ENCODE measurements at regions not wholly inside any gene's neighbourhood (a gene's known extent, or its start where the extent isn't known, plus 50 kb on each side); places are given as distances from the start of the nearest gene placed in this dataset.
"Not testable (repeated sequence)": the region's sequence is repeated elsewhere in the genome, so short reads cannot be mapped to it uniquely, and the experiment has no call there.

DNA sequence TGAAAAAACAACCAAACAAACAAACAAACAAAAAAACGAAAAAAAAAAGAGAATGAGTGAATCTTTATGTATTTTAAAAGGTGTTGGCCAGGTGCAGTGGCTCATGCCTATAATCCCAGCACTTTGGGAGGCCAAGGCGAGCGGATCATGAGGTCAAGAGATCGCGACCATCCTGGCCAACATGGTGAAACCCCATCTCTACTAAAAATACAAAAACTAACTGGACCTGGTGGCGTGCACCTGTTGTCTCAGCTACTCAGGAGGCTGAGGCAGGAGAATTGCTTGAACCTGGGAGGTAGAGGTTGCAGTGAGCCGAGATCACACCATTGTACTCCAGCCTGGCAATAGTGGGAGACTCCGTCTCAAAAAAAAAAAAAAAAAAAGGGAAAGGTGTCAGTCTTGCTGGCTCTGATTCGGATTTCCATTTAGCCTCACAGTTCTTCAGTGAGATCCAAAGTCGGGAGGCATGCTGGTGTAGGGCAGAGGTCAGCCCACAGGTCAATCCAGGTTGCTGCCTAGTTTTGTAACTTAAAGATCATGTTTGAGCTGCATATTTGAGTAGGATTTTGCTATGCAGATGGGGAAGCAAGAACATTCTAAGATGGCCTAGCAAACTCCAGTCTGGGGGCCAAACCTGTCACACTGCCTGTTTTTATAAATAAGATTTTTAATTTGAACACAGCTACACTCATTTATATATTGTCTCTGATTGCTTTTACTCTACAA is 179.6 kb upstream of the ZNF217 start:
- H3K4me1 ChIP-seq (replicated peaks in 1 of 2); in situ Hi-C loops (cut with MboI; ENCODE audit: low pct_unique_long_range_greater_than_20kb in 2 of 9, low sequenced_read_pairs in 9 of 9, unreplicated experiment in 9 of 9); H3K4me3 ChIP-seq; ATAC-seq (replicated peaks in 6 of 8); H3K27ac ChIP-seq: not testable (repeated sequence)
- WGBS, 10 experiments: 11 to 100% (median 61%) methylated on average over 1 to 8 of the region's 10 CpGs; no CpG with 5 or more reads in 1 of the 10 experiments

GRCh38 chr20:53769041-53769440 is 175.4 kb upstream of the ZNF217 start:
- Histone ChIP-seq H3K4me3 (no peak overlapping the region), H3K4me1 (replicated peaks in 1 of 2) (peaks cover 2 to 6% of the 10 kb centered on the region in 2 donors), H3K27ac (no peak overlapping the region)
- in situ Hi-C loops (cut with MboI; ENCODE audit: low pct_unique_long_range_greater_than_20kb in 2 of 9, low sequenced_read_pairs in 9 of 9, unreplicated experiment in 9 of 9): no loop called here
- WGBS, 10 experiments: 73 to 93% (median 80%) methylated on average over 1 to 5 of the region's 5 CpGs; no CpG with 5 or more reads in 3 of the 10 experiments
- ATAC-seq (replicated peaks in 6 of 8): no peak

DNA sequence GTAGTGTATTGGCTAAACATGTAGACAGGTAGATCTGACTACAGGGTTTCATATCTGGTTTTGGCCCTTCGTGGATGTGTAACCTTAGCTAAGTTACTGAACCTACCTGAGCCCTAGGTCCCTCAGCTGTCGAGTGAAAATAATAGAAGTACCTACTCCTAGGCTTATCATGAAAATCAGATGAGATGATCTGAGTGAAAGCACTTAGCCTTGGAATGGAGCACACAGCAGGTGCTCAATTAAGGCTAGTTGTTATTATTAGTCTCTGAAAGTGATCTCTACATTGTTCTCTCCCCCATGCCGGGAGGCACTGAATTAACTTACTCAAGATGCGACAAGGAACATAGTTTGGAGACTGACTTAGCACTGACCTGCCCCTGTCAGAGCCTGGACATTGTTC is 174.7 kb upstream of the ZNF217 start:
- peaks cover 7 to 13% of the 10 kb centered on the region in 2 donors for H3K4me1 ChIP-seq (replicated peaks in 1 of 2)
- H3K4me3 ChIP-seq: no peak overlapping the region
- in situ Hi-C loops (cut with MboI; ENCODE audit: low pct_unique_long_range_greater_than_20kb in 2 of 9, low sequenced_read_pairs in 9 of 9, unreplicated experiment in 9 of 9): no loop called here
- H3K27ac ChIP-seq: no peak overlapping the region
- no peak for ATAC-seq (replicated peaks in 6 of 8)
- WGBS, 10 experiments: 27 to 90% (median 58%) methylated on average over 1 to 4 of the region's 4 CpGs

DNA sequence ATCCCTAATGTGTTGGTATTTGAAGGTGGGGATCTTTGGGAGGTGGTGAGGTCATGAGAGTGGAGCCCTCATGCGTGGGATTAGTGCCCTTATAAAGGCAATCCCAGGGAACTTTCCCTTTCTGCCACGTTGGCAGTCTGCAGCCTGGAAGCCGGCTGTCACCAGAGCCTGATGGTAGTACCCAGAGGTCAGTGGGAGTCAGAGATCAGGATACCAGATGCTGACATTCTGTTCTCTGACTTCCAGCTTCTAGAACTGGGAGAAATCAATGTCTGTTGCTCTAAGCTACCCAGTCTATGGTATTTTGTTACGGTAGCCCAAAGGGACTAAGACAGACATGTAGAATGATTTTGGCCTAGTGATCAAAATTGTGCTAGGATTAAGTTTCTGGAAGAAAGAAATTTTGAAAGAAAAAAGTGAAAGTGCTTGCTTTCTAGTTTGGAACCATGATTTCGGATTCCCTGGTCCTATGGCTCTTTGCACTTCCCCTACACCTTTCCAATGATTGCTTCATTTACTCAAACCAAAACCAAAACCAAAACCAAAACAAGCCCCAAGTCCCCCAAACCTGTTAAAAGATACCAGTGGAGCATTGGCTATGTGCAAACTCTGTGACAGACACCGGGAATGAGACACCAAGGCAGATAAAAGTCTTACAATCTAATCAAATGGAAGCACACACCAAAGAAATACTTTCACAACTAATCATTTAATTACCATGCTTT is 173.7 kb upstream of the ZNF217 start:
- in situ Hi-C loops (cut with MboI; ENCODE audit: low pct_unique_long_range_greater_than_20kb in 2 of 9, low sequenced_read_pairs in 9 of 9, unreplicated experiment in 9 of 9): no loop called here
- ATAC-seq (replicated peaks in 6 of 8): no peak
- peaks cover 12 to 16% of the 10 kb centered on the region in 2 donors for H3K4me1 ChIP-seq (replicated peaks in 1 of 2)

DNA sequence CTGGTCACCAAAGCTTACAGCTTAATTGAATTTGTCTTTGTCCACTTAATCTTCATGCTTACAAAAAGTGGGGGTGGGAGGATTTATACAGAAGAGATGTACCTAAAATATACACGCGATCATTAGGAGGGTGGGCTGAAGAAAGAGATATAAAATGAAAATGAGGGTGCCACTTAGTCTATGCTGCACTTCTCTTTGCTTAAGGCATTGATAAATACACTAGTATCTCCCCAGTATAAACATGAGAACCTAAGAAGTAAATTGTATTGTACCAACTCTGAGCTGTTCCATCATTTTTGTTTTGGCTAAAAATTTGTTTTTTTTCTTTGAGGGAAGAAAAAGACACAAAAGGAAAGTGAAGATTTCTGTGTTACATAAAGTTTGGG is 170.8 kb upstream of the ZNF217 start:
- H3K4me3 ChIP-seq: peak overlapping the region in 2 of 5 donors; percentile 19 to 20
- in situ Hi-C loops (cut with MboI; ENCODE audit: low pct_unique_long_range_greater_than_20kb in 2 of 9, low sequenced_read_pairs in 9 of 9, unreplicated experiment in 9 of 9): no loop called here
- H3K4me1 ChIP-seq (replicated peaks in 1 of 2): peaks cover 12 to 16% of the 10 kb centered on the region in 2 donors
- H3K27ac ChIP-seq: peak overlapping the region; percentile 69 to 71
- 0 to 68% (median 22%) methylated on average over 1 to 2 of the region's 2 CpGs; no CpG with 5 or more reads in 4 of the 10 experiments for WGBS, 10 experiments
- ATAC-seq (replicated peaks in 6 of 8): peak in 4 of 8 experiments; percentile 9 to 45 (median 24)

More for the DNA sequence above, 173.7 kb upstream of the ZNF217 start:
- Histone ChIP-seq H3K27ac (no peak overlapping the region), H3K4me3 (no peak overlapping the region)
- WGBS, 10 experiments: 78 to 100% (median 90%) methylated on average over 1 to 6 of the region's 6 CpGs

DNA sequence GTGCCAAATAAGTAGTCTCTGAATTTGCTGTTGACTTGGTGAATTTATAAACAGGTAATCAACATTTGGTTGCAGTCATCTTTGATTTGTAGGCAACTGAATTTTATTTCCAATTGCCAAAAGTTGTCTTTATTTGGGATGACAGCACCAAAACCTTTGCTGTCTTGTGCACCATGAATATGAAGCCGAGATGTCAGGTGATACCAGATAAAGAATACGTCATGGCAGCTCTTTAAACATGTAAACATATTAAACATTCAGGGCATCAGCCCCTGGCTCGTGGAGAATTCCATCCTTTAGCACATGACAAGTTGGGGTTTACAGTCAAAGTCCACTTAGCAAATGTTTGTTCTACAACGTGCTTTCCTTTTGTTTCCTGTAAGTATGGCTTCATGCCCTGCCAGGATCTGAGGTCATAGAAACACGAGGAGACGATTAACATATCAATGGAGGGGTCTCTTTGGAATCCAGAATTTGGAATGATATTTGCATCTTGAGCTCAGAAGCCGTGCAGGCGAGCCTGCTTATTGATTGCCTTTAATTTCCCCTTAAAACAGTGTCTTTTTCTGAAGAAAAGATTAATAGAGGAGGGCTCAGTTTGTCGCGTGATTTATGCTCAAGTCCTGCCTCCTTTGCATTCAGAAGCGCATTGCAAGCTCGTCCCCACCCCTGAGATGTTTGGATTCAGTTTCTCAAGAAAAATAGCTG is 170.2 kb upstream of the ZNF217 start:
- peak; percentile 88 to 96 (median 91) for ATAC-seq (replicated peaks in 6 of 8)
- Histone ChIP-seq H3K27ac (peak overlapping the region; percentile 69 to 71), H3K4me1 (replicated peaks in 1 of 2) (peaks cover 13 to 16% of the 10 kb centered on the region in 2 donors), H3K4me3 (peak overlapping the region; percentile 2 to 20 (median 11))
- in situ Hi-C loops (cut with MboI; ENCODE audit: low pct_unique_long_range_greater_than_20kb in 2 of 9, low sequenced_read_pairs in 9 of 9, unreplicated experiment in 9 of 9): no loop called here
- 0 to 20% (median 2%) methylated on average over 1 to 11 of the region's 12 CpGs; no CpG with 5 or more reads in 1 of the 10 experiments for WGBS, 10 experiments

DNA sequence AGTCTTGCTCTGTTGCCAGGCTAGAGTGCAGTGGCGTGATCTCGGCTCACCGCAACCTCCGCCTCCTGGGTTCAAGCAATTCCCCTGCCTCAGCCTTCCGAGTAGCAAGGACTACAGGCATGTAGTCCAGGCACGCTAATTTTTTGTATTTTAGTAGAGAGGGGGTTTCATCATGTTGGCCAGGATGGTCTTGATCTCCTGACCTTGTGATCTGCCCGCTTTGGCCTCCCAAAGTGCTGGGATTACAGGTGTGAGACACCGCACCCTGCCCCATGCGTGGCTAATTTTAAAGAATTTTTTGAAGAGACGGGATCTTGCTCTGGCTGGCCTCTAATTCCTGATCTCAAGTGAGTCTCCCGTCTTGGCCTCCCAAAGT is 168.8 kb upstream of the ZNF217 start:
- peaks cover 21 to 25% of the 10 kb centered on the region in 2 donors for H3K4me1 ChIP-seq (replicated peaks in 1 of 2)
- in situ Hi-C loops (cut with MboI; ENCODE audit: low pct_unique_long_range_greater_than_20kb in 2 of 9, low sequenced_read_pairs in 9 of 9, unreplicated experiment in 9 of 9); H3K4me3 ChIP-seq; H3K27ac ChIP-seq; ATAC-seq (replicated peaks in 6 of 8): not testable (repeated sequence)
- 96 to 100% (median 100%) methylated on average over 2 to 10 of the region's 11 CpGs; no CpG with 5 or more reads in 3 of the 10 experiments for WGBS, 10 experiments

DNA sequence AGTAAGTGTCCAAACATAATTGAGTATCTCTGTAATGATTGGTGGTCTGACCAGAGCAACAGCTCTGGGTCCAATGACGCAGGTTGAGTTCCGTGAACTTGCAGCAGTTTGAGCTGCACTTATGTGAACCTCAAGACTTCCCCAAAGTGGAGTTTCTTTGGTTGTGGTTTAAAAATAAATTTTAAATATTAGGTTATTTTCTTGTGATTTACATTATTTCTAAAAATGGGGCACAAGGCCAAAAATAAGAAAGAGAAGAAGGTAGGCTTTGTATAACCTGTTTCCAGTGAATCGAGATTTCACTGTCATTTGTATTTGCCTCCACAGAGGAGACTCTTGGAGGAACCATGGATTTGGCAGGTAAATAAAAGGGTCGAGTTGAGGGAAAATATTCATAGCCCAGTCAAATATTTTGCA is 166.4 kb upstream of the ZNF217 start:
- H3K4me3 ChIP-seq: no peak overlapping the region
- no peak overlapping the region for H3K27ac ChIP-seq
- peaks cover 24 to 26% of the 10 kb centered on the region in 2 donors for H3K4me1 ChIP-seq (replicated peaks in 1 of 2)
- ATAC-seq (replicated peaks in 6 of 8): no peak
- 11 to 100% (median 93%) methylated on average over 1 to 4 of the region's 4 CpGs for WGBS, 10 experiments
- in situ Hi-C loops (cut with MboI; ENCODE audit: low pct_unique_long_range_greater_than_20kb in 2 of 9, low sequenced_read_pairs in 9 of 9, unreplicated experiment in 9 of 9): no loop called here

GRCh38 chr20:53757472-53757913 is 163.9 kb upstream of the ZNF217 start:
- in situ Hi-C loops (cut with MboI; ENCODE audit: low pct_unique_long_range_greater_than_20kb in 2 of 9, low sequenced_read_pairs in 9 of 9, unreplicated experiment in 9 of 9): no loop called here
- WGBS, 10 experiments: 40 to 100% (median 71%) methylated on average over 1 to 10 of the region's 18 CpGs; no CpG with 5 or more reads in 3 of the 10 experiments
- no peak overlapping the region for H3K27ac ChIP-seq
- peak in 2 of 8 experiments; percentile 47 to 54 for ATAC-seq (replicated peaks in 6 of 8)
- no peak overlapping the region for H3K4me3 ChIP-seq
- H3K4me1 ChIP-seq (replicated peaks in 1 of 2): peaks cover 18 to 28% of the 10 kb centered on the region in 2 donors

- ATAC-seq (replicated peaks in 6 of 8): no peak
- H3K27ac ChIP-seq: no peak overlapping the region
- in situ Hi-C loops (cut with MboI; ENCODE audit: low pct_unique_long_range_greater_than_20kb in 2 of 9, low sequenced_read_pairs in 9 of 9, unreplicated experiment in 9 of 9): no loop called here
- H3K4me1 ChIP-seq (replicated peaks in 1 of 2): peaks cover 25 to 44% of the 10 kb centered on the region in 2 donors
- 17 to 100% (median 79%) methylated on average over 1 to 5 of the region's 8 CpGs; no CpG with 5 or more reads in 1 of the 10 experiments for WGBS, 10 experiments
- no peak overlapping the region for H3K4me3 ChIP-seq
Observed at GRCh38 chr20:53755733-53756531, 162.3 kb upstream of the ZNF217 start.

DNA sequence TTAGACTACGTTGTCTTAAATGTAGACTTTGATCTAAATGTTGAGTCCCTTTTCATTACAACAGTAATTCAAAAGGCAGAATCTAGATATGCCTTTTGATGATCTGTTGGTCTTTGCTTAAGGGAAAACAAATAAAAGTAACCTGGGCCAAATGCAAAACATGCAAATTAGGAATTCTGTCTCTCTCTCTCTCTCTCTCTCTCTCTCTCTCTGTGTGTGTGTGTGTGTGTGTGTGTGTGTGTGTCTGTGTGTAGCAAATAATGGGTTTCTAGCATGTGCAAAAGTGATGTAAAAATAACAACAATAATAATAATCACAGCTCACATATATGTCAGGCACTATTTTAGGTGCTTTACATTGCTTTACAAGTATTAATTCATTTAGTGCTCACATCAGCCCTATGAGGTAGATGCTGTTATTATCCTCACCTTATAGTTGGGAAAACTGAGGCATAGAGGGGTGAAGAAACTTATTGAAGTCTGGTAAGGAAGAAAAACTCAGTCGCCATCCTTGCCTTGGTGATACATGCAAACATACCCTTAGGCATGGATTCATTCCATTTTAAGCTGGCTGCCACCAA is 160.3 kb upstream of the ZNF217 start:
- no peak overlapping the region for H3K4me3 ChIP-seq
- 63 to 100% (median 64%) methylated on average over 1 to 2 of the region's 2 CpGs; no CpG with 5 or more reads in 7 of the 10 experiments for WGBS, 10 experiments
- peaks cover 31 to 56% of the 10 kb centered on the region in 2 donors for H3K4me1 ChIP-seq (replicated peaks in 1 of 2)
- peak in 1 of 8 experiments; percentile 13 for ATAC-seq (replicated peaks in 6 of 8)
- H3K27ac ChIP-seq: no peak overlapping the region
- in situ Hi-C loops (cut with MboI; ENCODE audit: low pct_unique_long_range_greater_than_20kb in 2 of 9, low sequenced_read_pairs in 9 of 9, unreplicated experiment in 9 of 9): no loop called here
